Cardiac fibroblast (primary cell): ENCODE measurements at regions not wholly inside any gene's neighbourhood (a gene's known extent, or its start where the extent isn't known, plus 50 kb on each side); places are given as distances from the start of the nearest gene placed in this dataset.
A peak's percentile ranks its signal among the peaks of the same experiment; 100 is the strongest.

Experiments
- DNase-seq, 2 donors: peaks; one replicate each; pipeline versions ENCODE4 v3.0.0 to v3.0.0-alpha.2; 2010; ENCODE audit warnings: low read depth in 2 of 2
- H3K4me3 ChIP-seq, 2 donors: replicated peaks in 1 of 2; 1 replicate in 1 of 2; 2 replicates in 1 of 2; pipeline ENCODE4 v1.5.1; 2011; ENCODE audit warnings: low read depth in 2 of 2, low read length in 2 of 2, mild to moderate bottlenecking in 2 of 2, moderate library complexity in 1 of 2
- CTCF ChIP-seq: IDR thresholded peaks from one replicate; pipeline ENCODE4 v1.5.1; 2011; ENCODE audit warnings: low read depth, mild to moderate bottlenecking, low read length, inconsistent platforms

- no peak overlapping the region for H3K4me3 ChIP-seq
- no peak for DNase-seq
- TF ChIP-seq CTCF, result no peak
Measured at GRCh38 chr6:145531032-145531431, 204.3 kb downstream of the EPM2A start.

- DNase-seq, result no peak
- no peak overlapping the region for H3K4me3 ChIP-seq
- TF ChIP-seq CTCF, result no peak
Measured at GRCh38 chr6:145531822-145532221, 203.5 kb downstream of the EPM2A start.

GRCh38 chr6:145532361-145532760, 203.0 kb downstream of the EPM2A start:
- no peak overlapping the region for H3K4me3 ChIP-seq
- TF ChIP-seq CTCF, result no peak
- no peak for DNase-seq

- no peak for TF ChIP-seq CTCF
- no peak overlapping the region for H3K4me3 ChIP-seq
- no peak for DNase-seq
Measured at GRCh38 chr6:145534989-145535388, 200.3 kb downstream of the EPM2A start.

GRCh38 chr6:145538989-145539388, 196.3 kb downstream of the EPM2A start:
- no peak for DNase-seq
- H3K4me3 ChIP-seq, result no peak overlapping the region
- no peak for TF ChIP-seq CTCF

GRCh38 chr6:145539831-145540230, 195.5 kb downstream of the EPM2A start:
- TF ChIP-seq CTCF, result no peak
- H3K4me3 ChIP-seq, result no peak overlapping the region
- peak in 1 of 2 donors; percentile 42 for DNase-seq

- no peak for TF ChIP-seq CTCF
- DNase-seq, result no peak
- no peak overlapping the region for H3K4me3 ChIP-seq
Measured at GRCh38 chr6:145540741-145541140, 194.6 kb downstream of the EPM2A start.
